Central memory CD8-positive, alpha-beta T cell (primary cell): ENCODE measurements at regions not wholly inside any gene's neighbourhood (a gene's known extent, or its start where the extent isn't known, plus 50 kb on each side); places are given as distances from the start of the nearest gene placed in this dataset.
"Not testable (repeated sequence)": the region's sequence is repeated elsewhere in the genome, so short reads cannot be mapped to it uniquely, and the experiment has no call there.

Source experiments
- ATAC-seq: fragments of 150-1000 bp; cut with Tn5 transposase; replicated peaks from 2 replicates; pipeline ENCODE4 v1.10.0; 2022; ENCODE audit warnings: mild to moderate bottlenecking, moderate FRiP score, moderate number of reproducible peaks; ENCODE audit not compliant: poor library complexity, severe bottlenecking; ENCODE audit errors: extremely low read depth
- DNase-seq, 2 donors: peaks; one replicate each; pipeline ENCODE4 v3.0.0; 2021; ENCODE audit warnings: low spot score in 2 of 2
- H3K27ac Mint-ChIP-seq: one replicate; pipeline ENCODE4 v1.8.0; 2022; ENCODE audit warnings: low read depth, mild to moderate bottlenecking, moderate library complexity, mixed read lengths
- H3K27me3 Mint-ChIP-seq: one replicate; pipeline ENCODE4 v1.8.0; 2022; ENCODE audit warnings: mixed read lengths
- H3K36me3 Mint-ChIP-seq: one replicate; pipeline ENCODE4 v1.8.0; 2022; ENCODE audit warnings: mild to moderate bottlenecking, moderate library complexity, mixed read lengths; ENCODE audit not compliant: insufficient read depth
- H3K4me1 Mint-ChIP-seq: one replicate; pipeline ENCODE4 v1.8.0; 2022; ENCODE audit warnings: mixed read lengths
- H3K4me3 Mint-ChIP-seq: one replicate; pipeline ENCODE4 v1.8.0; 2022; ENCODE audit warnings: mild to moderate bottlenecking, moderate library complexity, mixed read lengths
- H3K9me3 Mint-ChIP-seq: one replicate; pipeline ENCODE4 v1.8.0; 2022; ENCODE audit warnings: mixed read lengths

- no peak overlapping the region for H3K27ac Mint-ChIP-seq
- ATAC-seq = no peak
- no peak for DNase-seq
- H3K27me3 Mint-ChIP-seq = no peaks in the 10 kb centered on the region
- H3K9me3 Mint-ChIP-seq = peaks cover 10% of the 10 kb centered on the region
- H3K4me3 Mint-ChIP-seq = no peak overlapping the region
- no peaks in the 10 kb centered on the region for H3K36me3 Mint-ChIP-seq
- H3K4me1 Mint-ChIP-seq = no peaks in the 10 kb centered on the region
These were observed 294.2 kb upstream of the SYNCRIP start for GRCh38 chr6:85936916-85937315.

GRCh38 chr6:85923013-85923430 lies 280.3 kb upstream of the SYNCRIP start:
- Mint-ChIP-seq H3K4me3 (no peak overlapping the region), H3K27ac (no peak overlapping the region), H3K27me3 (no peaks in the 10 kb centered on the region), H3K4me1 (no peaks in the 10 kb centered on the region), H3K9me3 (peaks cover 7% of the 10 kb centered on the region), H3K36me3 (no peaks in the 10 kb centered on the region)
- DNase-seq = no peak
- ATAC-seq = no peak

- Mint-ChIP-seq H3K4me1 (no peaks in the 10 kb centered on the region), H3K27me3 (no peaks in the 10 kb centered on the region), H3K4me3 (no peak overlapping the region), H3K9me3 (peaks cover 7% of the 10 kb centered on the region), H3K27ac (no peak overlapping the region), H3K36me3 (no peaks in the 10 kb centered on the region)
- ATAC-seq (no peak), DNase-seq (no peak)
These were observed 278.1 kb upstream of the SYNCRIP start for GRCh38 chr6:85920782-85921181.

- Mint-ChIP-seq H3K27me3 (no peaks in the 10 kb centered on the region), H3K4me3 (no peak overlapping the region), H3K4me1 (no peaks in the 10 kb centered on the region), H3K27ac (no peak overlapping the region), H3K9me3 (no peaks in the 10 kb centered on the region), H3K36me3 (no peaks in the 10 kb centered on the region)
- ATAC-seq (no peak), DNase-seq (no peak)
These were observed 274.8 kb upstream of the SYNCRIP start for GRCh38 chr6:85917522-85917921.

GRCh38 chr6:85913001-85913400 lies 270.3 kb upstream of the SYNCRIP start:
- ATAC-seq = no peak
- H3K27ac Mint-ChIP-seq = no peak overlapping the region

GRCh38 chr6:85912582-85912981 lies 269.9 kb upstream of the SYNCRIP start:
- Mint-ChIP-seq H3K27ac (no peak overlapping the region), H3K9me3 (peaks cover 5% of the 10 kb centered on the region), H3K4me1 (no peaks in the 10 kb centered on the region), H3K4me3 (no peak overlapping the region), H3K36me3 (no peaks in the 10 kb centered on the region), H3K27me3 (peaks cover 6% of the 10 kb centered on the region)
- no peak for DNase-seq
- ATAC-seq = no peak

More at GRCh38 chr6:85913001-85913400, 270.3 kb upstream of the SYNCRIP start:
- Mint-ChIP-seq H3K36me3 (no peaks in the 10 kb centered on the region), H3K9me3 (peaks cover under 1% of the 10 kb centered on the region), H3K27me3 (peaks cover 2% of the 10 kb centered on the region), H3K4me1 (no peaks in the 10 kb centered on the region), H3K4me3 (no peak overlapping the region)
- no peak for DNase-seq

GRCh38 chr6:85911067-85911466 lies 268.4 kb upstream of the SYNCRIP start:
- no peak for ATAC-seq
- Mint-ChIP-seq H3K4me3 (no peak overlapping the region), H3K4me1 (no peaks in the 10 kb centered on the region), H3K27ac (no peak overlapping the region), H3K9me3 (peaks cover 9% of the 10 kb centered on the region), H3K36me3 (no peaks in the 10 kb centered on the region), H3K27me3 (peaks cover 11% of the 10 kb centered on the region)
- DNase-seq = no peak

- peaks cover 13% of the 10 kb centered on the region for H3K9me3 Mint-ChIP-seq
- not testable (repeated sequence) for H3K4me3 Mint-ChIP-seq, ATAC-seq, DNase-seq, H3K27ac Mint-ChIP-seq, H3K4me1 Mint-ChIP-seq, H3K36me3 Mint-ChIP-seq
- peaks cover 11% of the 10 kb centered on the region for H3K27me3 Mint-ChIP-seq
These were observed 265.4 kb upstream of the SYNCRIP start for GRCh38 chr6:85908120-85908519.

- H3K4me1 Mint-ChIP-seq = no peaks in the 10 kb centered on the region
- H3K27me3 Mint-ChIP-seq = no peaks in the 10 kb centered on the region
- DNase-seq (no peak), ATAC-seq (no peak)
- peaks cover 3% of the 10 kb centered on the region for H3K36me3 Mint-ChIP-seq
- H3K27ac Mint-ChIP-seq = no peak overlapping the region
- H3K9me3 Mint-ChIP-seq = peaks cover 20% of the 10 kb centered on the region
- no peak overlapping the region for H3K4me3 Mint-ChIP-seq
These were observed 249.7 kb upstream of the SYNCRIP start for GRCh38 chr6:85892346-85892745.

- Mint-ChIP-seq H3K36me3 (no peaks in the 10 kb centered on the region), H3K27me3 (peaks cover 10% of the 10 kb centered on the region), H3K9me3 (peaks cover 14% of the 10 kb centered on the region), H3K4me1 (no peaks in the 10 kb centered on the region), H3K27ac (no peak overlapping the region), H3K4me3 (no peak overlapping the region)
- no peak for ATAC-seq
- DNase-seq = no peak
These were observed 244.8 kb upstream of the SYNCRIP start for GRCh38 chr6:85887461-85887860.

- Mint-ChIP-seq H3K9me3 (no peaks in the 10 kb centered on the region), H3K4me3 (no peak overlapping the region), H3K36me3 (no peaks in the 10 kb centered on the region), H3K27me3 (no peaks in the 10 kb centered on the region), H3K4me1 (no peaks in the 10 kb centered on the region), H3K27ac (no peak overlapping the region)
- DNase-seq (no peak), ATAC-seq (no peak)
These were observed 226.0 kb upstream of the SYNCRIP start for GRCh38 chr6:85868685-85869084.

GRCh38 chr6:85867595-85867994 lies 224.9 kb upstream of the SYNCRIP start:
- H3K4me3 Mint-ChIP-seq = no peak overlapping the region
- no peaks in the 10 kb centered on the region for H3K27me3 Mint-ChIP-seq
- no peak overlapping the region for H3K27ac Mint-ChIP-seq
- no peaks in the 10 kb centered on the region for H3K9me3 Mint-ChIP-seq
- H3K4me1 Mint-ChIP-seq = no peaks in the 10 kb centered on the region
- ATAC-seq = no peak
- DNase-seq = no peak
- no peaks in the 10 kb centered on the region for H3K36me3 Mint-ChIP-seq

- Mint-ChIP-seq H3K4me1 (no peaks in the 10 kb centered on the region), H3K4me3 (no peak overlapping the region), H3K36me3 (no peaks in the 10 kb centered on the region), H3K9me3 (no peaks in the 10 kb centered on the region), H3K27ac (no peak overlapping the region), H3K27me3 (no peaks in the 10 kb centered on the region)
- DNase-seq (no peak), ATAC-seq (no peak)
These were observed 224.2 kb upstream of the SYNCRIP start for GRCh38 chr6:85866758-85867401.
